Skeletal muscle satellite cell (primary cell): ENCODE measurements at regions not wholly inside any gene's neighbourhood (a gene's known extent, or its start where the extent isn't known, plus 50 kb on each side); places are given as distances from the start of the nearest gene placed in this dataset.

Source experiments
- H3K27me3 ChIP-seq: 2 replicates; pipeline ENCODE4 v1.7.0; 2013; ENCODE audit warnings: low read length; ENCODE audit not compliant: control insufficient read depth, insufficient read depth
- H3K36me3 ChIP-seq: 2 replicates; pipeline ENCODE4 v1.7.0; 2013; ENCODE audit warnings: mild to moderate bottlenecking, control low read depth, low read length; ENCODE audit not compliant: insufficient read depth
- H3K4me1 ChIP-seq: 2 replicates; pipeline ENCODE4 v1.7.0; 2013; ENCODE audit warnings: low read length; ENCODE audit not compliant: control insufficient read depth, insufficient read depth
- H3K4me2 ChIP-seq: 2 replicates; pipeline ENCODE4 v1.7.0; 2013; ENCODE audit warnings: mild to moderate bottlenecking, low read length
- H3K4me3 ChIP-seq: 2 replicates; pipeline ENCODE4 v1.7.0; 2013; ENCODE audit warnings: low read length
- H3K9ac ChIP-seq: 2 replicates; pipeline ENCODE4 v1.7.0; 2013; ENCODE audit warnings: mild to moderate bottlenecking, low read depth, low read length, moderate library complexity
- H3K9me3 ChIP-seq: replicated peaks from 2 replicates; pipeline ENCODE4 v1.7.0; 2013; ENCODE audit warnings: mild to moderate bottlenecking, control low read depth, low read length

GRCh38 chr4:28241021-28241420 is 1380.4 kb downstream of the STIM2 start:
- Histone ChIP-seq H3K4me1 (no peaks in the 10 kb centered on the region), H3K36me3 (no peaks in the 10 kb centered on the region), H3K4me2 (no peak overlapping the region), H3K27me3 (no peaks in the 10 kb centered on the region), H3K4me3 (no peak overlapping the region), H3K9me3 (no peaks in the 10 kb centered on the region), H3K9ac (no peak overlapping the region)

DNA sequence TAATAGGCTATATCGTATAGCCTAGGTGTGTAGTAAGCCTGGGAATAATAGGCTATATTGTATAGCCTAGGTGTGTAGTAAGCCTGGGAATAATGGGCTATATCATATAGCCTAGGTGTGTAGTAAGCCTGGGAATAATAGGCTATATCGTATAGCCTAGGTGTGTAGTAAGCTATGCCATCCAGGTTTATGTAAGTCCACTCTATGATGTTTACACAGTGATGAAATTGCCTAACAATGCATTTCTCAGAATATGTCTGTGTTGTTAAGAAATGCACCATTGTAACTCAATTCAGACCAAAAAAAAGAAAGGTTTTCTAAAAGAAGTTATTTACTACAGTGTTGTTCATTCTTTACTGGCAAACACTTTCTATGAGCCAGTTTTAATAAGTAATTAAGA is 1387.2 kb downstream of the STIM2 start:
- Histone ChIP-seq H3K9ac (no peak overlapping the region), H3K4me3 (no peak overlapping the region), H3K27me3 (no peaks in the 10 kb centered on the region), H3K9me3 (no peaks in the 10 kb centered on the region), H3K36me3 (no peaks in the 10 kb centered on the region), H3K4me2 (no peak overlapping the region), H3K4me1 (no peaks in the 10 kb centered on the region)

DNA sequence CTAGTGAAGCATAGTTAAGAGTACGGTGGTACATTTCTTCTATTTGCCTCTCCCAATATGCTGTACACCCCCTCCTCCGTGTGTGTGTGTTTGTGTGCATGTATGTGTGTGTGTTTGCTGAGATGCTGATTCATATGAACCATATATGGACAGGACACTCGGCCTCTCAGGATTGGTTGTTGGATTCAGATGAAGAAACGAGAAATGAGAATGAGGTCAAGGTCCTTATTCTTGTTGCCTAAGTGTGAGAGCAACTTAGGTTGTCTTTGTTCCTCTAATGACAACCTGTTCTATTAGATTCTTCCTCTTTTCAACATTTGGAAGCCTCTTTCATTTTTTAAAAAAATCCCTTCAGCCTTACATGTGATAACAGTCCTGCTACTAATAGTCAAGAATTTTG is 1387.6 kb downstream of the STIM2 start:
- Histone ChIP-seq H3K4me1 (no peaks in the 10 kb centered on the region), H3K4me2 (no peak overlapping the region), H3K9me3 (no peaks in the 10 kb centered on the region), H3K36me3 (no peaks in the 10 kb centered on the region), H3K27me3 (no peaks in the 10 kb centered on the region), H3K9ac (no peak overlapping the region), H3K4me3 (no peak overlapping the region)

DNA sequence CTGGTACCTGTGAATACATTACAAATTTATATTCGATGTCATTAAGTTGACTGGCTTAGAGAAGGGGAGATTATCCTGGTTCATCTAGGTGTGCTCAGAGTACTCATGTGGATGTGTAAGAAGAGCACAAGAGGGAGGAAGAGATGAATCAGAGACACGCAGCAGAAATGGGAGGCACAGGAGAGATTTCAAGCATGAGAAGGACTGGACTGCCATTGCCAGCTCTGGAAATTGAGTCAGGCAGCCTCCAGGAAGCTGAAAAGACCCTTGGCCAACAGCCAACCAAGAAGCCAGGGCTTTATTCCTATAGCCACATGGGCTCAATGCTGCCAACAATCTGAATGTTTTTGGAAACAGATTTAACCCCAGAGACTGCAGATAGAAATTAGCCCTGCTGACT is 1390.0 kb downstream of the STIM2 start:
- H3K9me3 ChIP-seq = no peaks in the 10 kb centered on the region

DNA sequence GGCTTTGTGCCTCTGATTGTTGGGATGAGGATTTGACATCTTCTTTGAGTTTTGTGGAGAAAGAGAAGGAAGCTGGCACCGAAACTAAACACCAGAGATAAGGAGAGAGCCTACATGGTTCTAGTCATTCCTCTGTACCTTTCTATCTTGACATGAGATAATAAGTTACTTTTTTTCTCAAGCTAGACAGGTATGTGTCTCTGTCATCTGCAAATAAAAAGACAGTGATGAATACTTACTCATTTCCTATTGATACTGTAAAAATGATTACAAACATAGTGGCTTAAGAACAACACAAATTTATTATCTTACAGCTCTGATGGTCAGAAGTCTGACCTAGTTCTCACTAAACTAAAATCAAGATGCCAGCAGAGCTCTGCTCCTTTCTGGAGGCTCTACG is 1391.2 kb downstream of the STIM2 start:
- Histone ChIP-seq H3K9me3 (no peaks in the 10 kb centered on the region), H3K4me1 (no peaks in the 10 kb centered on the region), H3K9ac (no peak overlapping the region), H3K4me3 (no peak overlapping the region), H3K4me2 (no peak overlapping the region), H3K27me3 (no peaks in the 10 kb centered on the region), H3K36me3 (no peaks in the 10 kb centered on the region)

More for the DNA sequence above, 1390.0 kb downstream of the STIM2 start:
- H3K27me3 ChIP-seq = no peaks in the 10 kb centered on the region
- H3K4me2 ChIP-seq = no peak overlapping the region
- H3K9ac ChIP-seq = no peak overlapping the region
- no peak overlapping the region for H3K4me3 ChIP-seq
- H3K36me3 ChIP-seq = no peaks in the 10 kb centered on the region
- H3K4me1 ChIP-seq = no peaks in the 10 kb centered on the region

- no peaks in the 10 kb centered on the region for H3K36me3 ChIP-seq
- no peak overlapping the region for H3K4me2 ChIP-seq
- H3K4me1 ChIP-seq = no peaks in the 10 kb centered on the region
- no peak overlapping the region for H3K9ac ChIP-seq
- H3K4me3 ChIP-seq = no peak overlapping the region
- H3K9me3 ChIP-seq = no peaks in the 10 kb centered on the region
- H3K27me3 ChIP-seq = no peaks in the 10 kb centered on the region
These were observed 1393.4 kb downstream of the STIM2 start for GRCh38 chr4:28254003-28254402.

DNA sequence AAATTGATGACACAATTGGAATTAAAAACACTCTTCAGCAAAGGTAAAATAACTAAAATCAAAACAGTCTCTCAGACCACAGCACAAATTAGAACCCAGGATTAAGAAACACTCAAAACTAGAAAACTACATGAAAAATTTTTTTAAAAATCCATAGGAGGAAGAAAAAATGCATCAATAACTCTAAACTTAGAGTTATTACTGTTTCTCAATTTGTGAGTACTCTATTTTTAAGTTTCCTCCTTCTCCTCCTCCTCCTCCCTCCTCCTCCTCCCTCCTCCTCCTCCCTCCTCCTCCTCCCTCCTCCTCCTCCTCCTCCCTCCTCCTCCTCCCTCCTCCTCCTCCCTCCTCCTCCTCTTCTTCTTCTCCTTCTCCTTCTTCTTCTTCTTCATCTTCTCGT is 1395.7 kb downstream of the STIM2 start:
- Histone ChIP-seq H3K9ac (no peak overlapping the region), H3K27me3 (no peaks in the 10 kb centered on the region), H3K4me1 (no peaks in the 10 kb centered on the region), H3K36me3 (no peaks in the 10 kb centered on the region), H3K4me2 (no peak overlapping the region), H3K4me3 (no peak overlapping the region), H3K9me3 (no peaks in the 10 kb centered on the region)

DNA sequence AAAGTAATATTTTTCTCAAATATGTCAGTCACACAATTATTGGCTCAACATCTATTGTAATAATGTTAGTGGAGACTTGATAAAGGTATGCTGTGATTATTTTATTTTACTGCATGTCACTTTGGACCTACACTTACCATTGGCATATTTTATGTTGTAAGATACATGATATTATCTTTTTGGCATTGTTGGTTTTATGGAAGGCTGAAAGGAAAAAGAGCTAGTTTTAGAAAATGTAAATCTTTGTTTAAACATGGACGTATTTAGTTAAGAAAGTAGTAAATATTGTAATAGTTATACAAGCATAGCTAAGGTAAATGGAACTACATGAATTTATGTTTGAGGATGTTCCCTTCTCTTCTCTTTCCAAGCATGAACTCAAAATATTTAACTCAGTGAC is 1399.3 kb downstream of the STIM2 start:
- Histone ChIP-seq H3K27me3 (no peaks in the 10 kb centered on the region), H3K4me3 (no peak overlapping the region), H3K36me3 (no peaks in the 10 kb centered on the region), H3K9ac (no peak overlapping the region), H3K4me1 (no peaks in the 10 kb centered on the region), H3K9me3 (no peaks in the 10 kb centered on the region), H3K4me2 (no peak overlapping the region)

DNA sequence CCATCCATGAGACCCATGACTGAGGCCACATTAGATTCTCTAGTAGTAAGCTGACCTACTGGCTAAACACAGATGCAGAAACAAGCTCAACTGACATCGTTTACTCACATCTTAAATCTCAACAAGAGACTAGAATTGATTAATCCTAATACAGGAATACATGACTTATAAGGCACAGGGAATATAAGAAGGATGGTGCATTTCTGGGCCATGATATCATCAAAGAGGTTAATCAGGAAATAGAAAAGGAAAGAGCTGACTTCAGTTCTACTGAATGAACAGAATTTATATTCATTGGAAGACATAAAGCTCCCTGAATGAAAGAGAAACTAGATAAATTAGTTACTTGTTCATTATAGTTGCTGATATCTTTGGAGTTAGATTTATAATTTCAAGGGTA is 1406.5 kb downstream of the STIM2 start:
- H3K4me1 ChIP-seq = no peaks in the 10 kb centered on the region
- no peak overlapping the region for H3K4me3 ChIP-seq
- no peaks in the 10 kb centered on the region for H3K9me3 ChIP-seq
- no peaks in the 10 kb centered on the region for H3K36me3 ChIP-seq
- H3K27me3 ChIP-seq = no peaks in the 10 kb centered on the region
- no peak overlapping the region for H3K9ac ChIP-seq
- no peak overlapping the region for H3K4me2 ChIP-seq

DNA sequence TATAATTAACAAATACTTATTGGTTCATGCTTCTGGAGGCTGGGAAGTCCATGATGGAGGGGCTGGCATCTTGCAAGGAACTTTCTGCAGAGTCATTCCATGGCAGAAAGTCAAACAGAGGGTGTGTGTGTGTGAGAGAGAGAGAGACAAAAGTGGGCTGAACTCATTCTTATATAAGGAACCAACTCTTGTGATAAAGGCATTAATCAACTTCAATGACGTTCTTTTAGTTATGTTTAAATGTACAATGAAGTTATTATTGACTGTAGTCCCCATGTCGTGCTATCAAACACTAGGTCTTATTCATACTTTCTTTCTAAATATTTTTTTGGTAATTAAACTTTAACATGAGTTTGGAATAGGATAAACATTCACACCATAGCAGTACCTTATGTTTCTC is 1408.8 kb downstream of the STIM2 start:
- H3K9ac ChIP-seq = no peak overlapping the region
- H3K4me3 ChIP-seq = no peak overlapping the region
- no peaks in the 10 kb centered on the region for H3K27me3 ChIP-seq
- no peak overlapping the region for H3K4me2 ChIP-seq
- no peaks in the 10 kb centered on the region for H3K4me1 ChIP-seq
- no peaks in the 10 kb centered on the region for H3K9me3 ChIP-seq
- H3K36me3 ChIP-seq = no peaks in the 10 kb centered on the region

- Histone ChIP-seq H3K9me3 (no peaks in the 10 kb centered on the region), H3K9ac (no peak overlapping the region), H3K4me2 (no peak overlapping the region), H3K4me3 (no peak overlapping the region), H3K36me3 (no peaks in the 10 kb centered on the region), H3K27me3 (no peaks in the 10 kb centered on the region), H3K4me1 (peaks cover 4% of the 10 kb centered on the region)
These were observed 1417.3 kb downstream of the STIM2 start for GRCh38 chr4:28277931-28278330.

GRCh38 chr4:28278676-28279075 is 1418.0 kb downstream of the STIM2 start:
- Histone ChIP-seq H3K4me3 (no peak overlapping the region), H3K36me3 (no peaks in the 10 kb centered on the region), H3K9me3 (no peaks in the 10 kb centered on the region), H3K4me2 (no peak overlapping the region), H3K9ac (no peak overlapping the region), H3K4me1 (peaks cover 4% of the 10 kb centered on the region), H3K27me3 (no peaks in the 10 kb centered on the region)
